ENCODE measurements at regions not wholly inside any gene's neighbourhood (a gene's known extent, or its start where the extent isn't known, plus 50 kb on each side); places are given as distances from the start of the nearest gene placed in this dataset.

GRCh38 chr3:95352471-95352870, 1289.6 kb downstream of the NSUN3 start:
- Histone ChIP-seq H3K4me1 (ENCODE audit: control insufficient read depth in 1 of 2, low read depth in 2 of 2) (no peaks in the 10 kb centered on the region), H3K9me3 (no peaks in the 10 kb centered on the region), H3K27ac (no peak overlapping the region), H3K4me3 (no peak overlapping the region), H3K27me3 (replicated peaks; ENCODE audit: insufficient read depth) (no peaks in the 10 kb centered on the region), H3K36me3 (no peaks in the 10 kb centered on the region)
- no peak for ATAC-seq (ENCODE audit: insufficient number of reproducible peaks, low FRiP score, low read depth)
- DNase-seq (ENCODE audit: low spot score), result no peak
- TF ChIP-seq CTCF (IDR thresholded peaks at IDR 0.05), result no peak

GRCh38 chr3:95354489-95354888, 1291.6 kb downstream of the NSUN3 start:
- ATAC-seq (ENCODE audit: insufficient number of reproducible peaks, low FRiP score, low read depth), result no peak
- H3K27ac ChIP-seq, result no peak overlapping the region
- no peaks in the 10 kb centered on the region for H3K36me3 ChIP-seq
- no peak for TF ChIP-seq CTCF (IDR thresholded peaks at IDR 0.05)
- no peaks in the 10 kb centered on the region for H3K4me1 ChIP-seq (ENCODE audit: control insufficient read depth in 1 of 2, low read depth in 2 of 2)
- no peaks in the 10 kb centered on the region for H3K27me3 ChIP-seq (replicated peaks; ENCODE audit: insufficient read depth)
- no peaks in the 10 kb centered on the region for H3K9me3 ChIP-seq
- no peak overlapping the region for H3K4me3 ChIP-seq
- DNase-seq (ENCODE audit: low spot score), result no peak

GRCh38 chr3:95356764-95357501, 1294.1 kb downstream of the NSUN3 start:
- no peak for ATAC-seq (ENCODE audit: insufficient number of reproducible peaks, low FRiP score, low read depth)
- DNase-seq (ENCODE audit: low spot score), result no peak
- no peaks in the 10 kb centered on the region for H3K27me3 ChIP-seq (replicated peaks; ENCODE audit: insufficient read depth)
- TF ChIP-seq CTCF (IDR thresholded peaks at IDR 0.05), result no peak
- no peaks in the 10 kb centered on the region for H3K4me1 ChIP-seq (ENCODE audit: control insufficient read depth in 1 of 2, low read depth in 2 of 2)
- H3K36me3 ChIP-seq, result no peaks in the 10 kb centered on the region
- H3K9me3 ChIP-seq, result no peaks in the 10 kb centered on the region
- H3K27ac ChIP-seq, result no peak overlapping the region
- no peak overlapping the region for H3K4me3 ChIP-seq

- ATAC-seq (ENCODE audit: insufficient number of reproducible peaks, low FRiP score, low read depth) (no peak), DNase-seq (ENCODE audit: low spot score) (no peak)
- Histone ChIP-seq H3K4me1 (ENCODE audit: control insufficient read depth in 1 of 2, low read depth in 2 of 2) (no peaks in the 10 kb centered on the region), H3K36me3 (no peaks in the 10 kb centered on the region), H3K27me3 (replicated peaks; ENCODE audit: insufficient read depth) (no peaks in the 10 kb centered on the region), H3K27ac (no peak overlapping the region), H3K4me3 (no peak overlapping the region), H3K9me3 (no peaks in the 10 kb centered on the region)
- no peak for TF ChIP-seq CTCF (IDR thresholded peaks at IDR 0.05)
These were observed 1324.6 kb downstream of the NSUN3 start for GRCh38 chr3:95387242-95388021.

- H3K27me3 ChIP-seq (replicated peaks; ENCODE audit: insufficient read depth), result no peaks in the 10 kb centered on the region
- no peak for TF ChIP-seq CTCF (IDR thresholded peaks at IDR 0.05)
- no peaks in the 10 kb centered on the region for H3K36me3 ChIP-seq
- no peak overlapping the region for H3K27ac ChIP-seq
- H3K4me1 ChIP-seq (ENCODE audit: control insufficient read depth in 1 of 2, low read depth in 2 of 2), result no peaks in the 10 kb centered on the region
- no peak overlapping the region for H3K4me3 ChIP-seq
- H3K9me3 ChIP-seq, result no peaks in the 10 kb centered on the region
- DNase-seq (ENCODE audit: low spot score) (no peak), ATAC-seq (ENCODE audit: insufficient number of reproducible peaks, low FRiP score, low read depth) (no peak)
These were observed 1327.0 kb downstream of the NSUN3 start for GRCh38 chr3:95389725-95390313.
